Thoracic aorta (tissue), 2 donors: ENCODE measurements at regions not wholly inside any gene's neighbourhood (a gene's known extent, or its start where the extent isn't known, plus 50 kb on each side); places are given as distances from the start of the nearest gene placed in this dataset.

Source experiments
- ATAC-seq: fragments of 150-250 bp; one replicate; pipeline ENCODE4 v1.8.0; 2017; ENCODE audit warnings: low read depth; ENCODE audit not compliant: insufficient number of reproducible peaks, low FRiP score
- DNase-seq: peaks from one replicate; pipeline ENCODE4 v3.0.0-alpha.2; 2020; ENCODE audit warnings: low spot score
- H3K27ac ChIP-seq, 2 donors: fragments of 200-600 bp; sonication (generic); 1 replicate in 1 of 2; 2 replicates in 1 of 2; pipeline ENCODE4 v1.5.1; 2016; ENCODE audit warnings: mild to moderate bottlenecking in 2 of 2, moderate library complexity in 2 of 2
- H3K27me3 ChIP-seq: fragments of 200-600 bp; sonication (generic); replicated peaks from 2 replicates; pipeline ENCODE4 v1.6.0; 2016; ENCODE audit warnings: mild to moderate bottlenecking; ENCODE audit not compliant: insufficient read depth
- H3K36me3 ChIP-seq: fragments of 200-600 bp; sonication (generic); one replicate; pipeline ENCODE4 v1.5.1; 2016
- H3K4me1 ChIP-seq, 2 donors: fragments of 200-600 bp; sonication (generic); 1 replicate in 1 of 2; 2 replicates in 1 of 2; pipeline versions ENCODE4 v1.5.1 to v1.6.0; 2016; ENCODE audit warnings: low read depth in 2 of 2, mild to moderate bottlenecking in 1 of 2; ENCODE audit not compliant: control insufficient read depth in 1 of 2
- H3K4me3 ChIP-seq: fragments of 200-600 bp; sonication (generic); 2 replicates; pipeline ENCODE4 v1.5.1; 2016; ENCODE audit warnings: mild to moderate bottlenecking
- H3K9me3 ChIP-seq: fragments of 200-600 bp; sonication (generic); 2 replicates; pipeline ENCODE4 v1.5.1; 2016
- CTCF ChIP-seq: fragments of 200-600 bp; sonication (generic); IDR thresholded peaks from one replicate; pipeline ENCODE4 v1.5.1; 2019; ENCODE audit warnings: antibody characterized with exemption

DNA sequence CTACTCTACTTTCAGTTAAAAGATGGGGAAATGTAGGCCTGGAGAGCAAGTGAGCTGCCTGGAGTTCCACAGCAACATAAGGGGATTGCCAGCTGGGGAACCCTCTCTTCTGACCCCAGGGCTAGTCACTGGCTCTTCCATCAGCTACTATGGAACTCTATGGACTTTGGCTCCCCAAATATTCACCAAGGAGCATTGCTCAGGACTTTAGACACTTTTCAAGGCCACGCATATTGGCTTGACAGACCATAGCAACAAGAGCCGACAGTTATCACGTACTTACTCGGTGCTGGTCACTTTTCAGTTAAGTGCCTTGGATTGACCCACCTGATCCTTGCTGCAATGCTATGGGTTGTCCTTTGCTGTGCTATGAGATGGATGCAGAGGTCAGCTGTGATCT, 360.7 kb upstream of the CHD6 start:
- no peaks in the 10 kb centered on the region for H3K4me1 ChIP-seq
- no peak overlapping the region for H3K4me3 ChIP-seq
- ATAC-seq (no peak), DNase-seq (no peak)
- TF ChIP-seq CTCF, result no peak
- no peaks in the 10 kb centered on the region for H3K9me3 ChIP-seq
- no peaks in the 10 kb centered on the region for H3K36me3 ChIP-seq
- no peak overlapping the region for H3K27ac ChIP-seq
- no peaks in the 10 kb centered on the region for H3K27me3 ChIP-seq

DNA sequence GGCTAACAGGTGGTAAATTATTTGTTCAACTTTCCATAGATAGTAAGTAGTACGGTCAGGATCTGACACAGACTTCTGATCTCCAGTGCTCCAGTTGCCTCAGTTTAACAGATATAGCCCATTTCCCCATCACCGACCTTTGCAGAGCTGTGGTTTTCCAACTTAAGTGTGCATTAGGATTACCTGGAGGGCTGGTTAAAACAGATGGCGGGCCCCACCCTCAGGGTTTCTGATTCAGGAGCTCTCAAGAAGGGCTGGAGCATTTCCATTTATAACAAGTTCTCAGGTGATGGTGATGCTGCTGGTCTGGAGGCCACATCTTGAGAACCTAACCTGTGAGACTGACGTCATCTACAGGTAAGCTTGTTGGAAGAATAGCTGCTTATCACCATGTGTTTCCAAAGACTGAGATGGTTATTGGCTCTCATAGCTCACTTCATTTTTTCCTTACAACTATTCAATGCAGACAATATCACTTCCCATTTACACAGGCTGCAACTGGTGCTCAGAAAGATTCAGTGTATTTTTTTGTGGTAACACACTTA, 360.1 kb upstream of the CHD6 start:
- no peaks in the 10 kb centered on the region for H3K27me3 ChIP-seq
- ATAC-seq, result no peak

GRCh38 chr20:41969656-41970055, 351.5 kb upstream of the CHD6 start:
- Histone ChIP-seq H3K36me3 (no peaks in the 10 kb centered on the region), H3K4me3 (no peak overlapping the region), H3K9me3 (no peaks in the 10 kb centered on the region), H3K27ac (no peak overlapping the region), H3K4me1 (no peaks in the 10 kb centered on the region), H3K27me3 (no peaks in the 10 kb centered on the region)
- DNase-seq, result no peak
- no peak for TF ChIP-seq CTCF
- ATAC-seq, result no peak

More for the DNA sequence above, 360.1 kb upstream of the CHD6 start:
- H3K9me3 ChIP-seq, result no peaks in the 10 kb centered on the region
- no peaks in the 10 kb centered on the region for H3K36me3 ChIP-seq
- no peak for TF ChIP-seq CTCF
- no peak overlapping the region for H3K4me3 ChIP-seq
- H3K27ac ChIP-seq, result no peak overlapping the region
- no peak for DNase-seq
- H3K4me1 ChIP-seq, result no peaks in the 10 kb centered on the region

- Histone ChIP-seq H3K36me3 (no peaks in the 10 kb centered on the region), H3K4me3 (no peak overlapping the region), H3K27me3 (no peaks in the 10 kb centered on the region), H3K27ac (no peak overlapping the region), H3K9me3 (no peaks in the 10 kb centered on the region), H3K4me1 (no peaks in the 10 kb centered on the region)
- no peak for ATAC-seq
- no peak for TF ChIP-seq CTCF
- no peak for DNase-seq
Observed at GRCh38 chr20:41960166-41960565, 342.0 kb upstream of the CHD6 start.

DNA sequence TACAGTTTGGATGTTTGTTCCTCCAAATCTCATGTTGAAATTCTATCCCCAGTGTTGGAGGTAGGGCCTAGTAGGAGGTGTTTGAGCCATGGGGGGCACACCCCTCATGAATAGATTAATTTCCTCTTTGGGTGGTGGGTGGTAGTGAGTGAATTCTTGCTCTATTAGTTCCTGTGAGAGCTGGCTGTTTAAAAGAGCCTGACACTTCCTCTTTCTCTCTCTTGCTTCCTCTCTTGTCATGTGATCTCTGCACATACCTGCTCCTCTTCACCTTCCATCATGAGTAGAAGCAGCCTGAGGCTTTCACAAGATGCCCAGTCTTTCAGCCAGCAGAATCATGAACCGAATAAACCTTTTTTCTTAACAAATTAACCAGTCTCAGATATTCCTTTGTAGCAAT, 340.2 kb upstream of the CHD6 start:
- Histone ChIP-seq H3K4me1 (no peaks in the 10 kb centered on the region), H3K27ac (no peak overlapping the region), H3K4me3 (no peak overlapping the region), H3K36me3 (no peaks in the 10 kb centered on the region), H3K9me3 (no peaks in the 10 kb centered on the region), H3K27me3 (no peaks in the 10 kb centered on the region)
- DNase-seq (no peak), ATAC-seq (no peak)
- TF ChIP-seq CTCF, result no peak
